ENCODE measurements at regions not wholly inside any gene's neighbourhood (a gene's known extent, or its start where the extent isn't known, plus 50 kb on each side); places are given as distances from the start of the nearest gene placed in this dataset.

GRCh38 chr7:156031679-156032478 is 219.6 kb upstream of the SHH start:
- POLR2A ChIA-PET: no interaction called here
- DNase-seq: no peak
- no peak for TF ChIP-seq CTCF (IDR thresholded peaks at IDR 0.05)
- intact Hi-C loops (cut with micrococcal nuclease): no loop called here
- Mint-ChIP-seq H3K4me1 (peaks cover 9% of the 10 kb centered on the region), H3K27me3 (no peaks in the 10 kb centered on the region), H3K27ac (no peak overlapping the region), H3K9me3 (peaks cover 3% of the 10 kb centered on the region), H3K36me3 (ENCODE audit: low read depth) (no peaks in the 10 kb centered on the region), H3K4me3 (no peak overlapping the region)
- CTCF ChIA-PET: no interaction called here
- ATAC-seq (ENCODE audit: low read depth): no peak

- H3K4me3 Mint-ChIP-seq: no peak overlapping the region
- no peak for TF ChIP-seq CTCF (IDR thresholded peaks at IDR 0.05)
- ChIA-PET CTCF (no interaction called here), POLR2A (no interaction called here)
- peaks cover 3% of the 10 kb centered on the region for H3K9me3 Mint-ChIP-seq
- ATAC-seq (ENCODE audit: low read depth) (no peak), DNase-seq (no peak)
- H3K27me3 Mint-ChIP-seq: no peaks in the 10 kb centered on the region
- intact Hi-C loops (cut with micrococcal nuclease): no loop called here
- H3K4me1 Mint-ChIP-seq: peaks cover 6% of the 10 kb centered on the region
- no peaks in the 10 kb centered on the region for H3K36me3 Mint-ChIP-seq (ENCODE audit: low read depth)
- no peak overlapping the region for H3K27ac Mint-ChIP-seq
Measured at GRCh38 chr7:156029460-156030007, 217.3 kb upstream of the SHH start.

DNA sequence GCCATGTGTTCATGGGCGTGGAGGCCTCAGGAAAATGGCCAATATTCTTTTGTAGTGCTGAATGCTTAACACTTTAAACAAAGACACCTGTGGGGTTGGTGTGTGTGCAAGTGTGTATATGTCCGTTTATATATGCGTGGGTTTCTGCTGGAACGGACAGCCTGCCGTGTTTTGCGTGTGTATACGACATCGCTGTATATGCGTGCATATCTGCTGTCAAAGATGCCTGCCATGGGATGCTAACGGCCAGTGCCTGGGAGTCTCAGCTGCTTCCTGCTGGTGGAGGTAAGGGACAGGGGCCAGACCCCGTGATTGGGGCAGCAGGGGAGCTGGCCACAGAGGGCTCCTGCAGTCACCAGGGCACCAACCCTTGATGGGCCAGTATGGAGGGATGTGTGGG is 216.3 kb upstream of the SHH start:
- Mint-ChIP-seq H3K4me1 (no peaks in the 10 kb centered on the region), H3K4me3 (no peak overlapping the region), H3K9me3 (peaks cover 3% of the 10 kb centered on the region), H3K27ac (no peak overlapping the region), H3K27me3 (no peaks in the 10 kb centered on the region), H3K36me3 (ENCODE audit: low read depth) (no peaks in the 10 kb centered on the region)
- CTCF ChIA-PET: no interaction called here
- DNase-seq: no peak
- intact Hi-C loops (cut with micrococcal nuclease): no loop called here
- ATAC-seq (ENCODE audit: low read depth): no peak
- POLR2A ChIA-PET: no interaction called here
- TF ChIP-seq CTCF (IDR thresholded peaks at IDR 0.05): no peak

GRCh38 chr7:156027821-156028220 is 215.6 kb upstream of the SHH start:
- Mint-ChIP-seq H3K36me3 (ENCODE audit: low read depth) (no peaks in the 10 kb centered on the region), H3K27me3 (no peaks in the 10 kb centered on the region), H3K4me1 (no peaks in the 10 kb centered on the region), H3K9me3 (peaks cover under 1% of the 10 kb centered on the region), H3K4me3 (no peak overlapping the region), H3K27ac (no peak overlapping the region)
- ATAC-seq (ENCODE audit: low read depth) (no peak), DNase-seq (no peak)
- CTCF ChIA-PET: no interaction called here
- intact Hi-C loops (cut with micrococcal nuclease): no loop called here
- TF ChIP-seq CTCF (IDR thresholded peaks at IDR 0.05): no peak
- POLR2A ChIA-PET: no interaction called here

GRCh38 chr7:156026603-156027002 is 214.3 kb upstream of the SHH start:
- H3K36me3 Mint-ChIP-seq (ENCODE audit: low read depth): no peaks in the 10 kb centered on the region
- POLR2A ChIA-PET: no interaction called here
- intact Hi-C loops (cut with micrococcal nuclease): no loop called here
- CTCF ChIA-PET: no interaction called here
- no peak for ATAC-seq (ENCODE audit: low read depth)
- H3K4me1 Mint-ChIP-seq: no peaks in the 10 kb centered on the region
- no peak overlapping the region for H3K27ac Mint-ChIP-seq
- H3K9me3 Mint-ChIP-seq: no peaks in the 10 kb centered on the region
- H3K4me3 Mint-ChIP-seq: no peak overlapping the region
- DNase-seq: no peak
- no peak for TF ChIP-seq CTCF (IDR thresholded peaks at IDR 0.05)
- no peaks in the 10 kb centered on the region for H3K27me3 Mint-ChIP-seq

Data from activated B cell treated with CpG ODN at 0.5 μM for 24 hours (primary cell).